ENCODE measurements at regions not wholly inside any gene's neighbourhood (a gene's known extent, or its start where the extent isn't known, plus 50 kb on each side); places are given as distances from the start of the nearest gene placed in this dataset.

GRCh38 chr2:20523799-20524187 is 76.9 kb downstream of the RHOB start:
- no peak for DNase-seq

GRCh38 chr2:20524412-20525040 is 77.7 kb downstream of the RHOB start:
- DNase-seq = peak in 1 of 2 experiments; percentile 26

GRCh38 chr2:20525041-20526035 is 78.5 kb downstream of the RHOB start:
- DNase-seq = no peak

GRCh38 chr2:20526160-20526559 is 79.3 kb downstream of the RHOB start:
- no peak for DNase-seq

GRCh38 chr2:20526708-20527107 is 79.8 kb downstream of the RHOB start:
- DNase-seq = no peak

GRCh38 chr2:20528713-20529112 is 81.8 kb downstream of the RHOB start:
- no peak for DNase-seq

GRCh38 chr2:20530520-20530919 is 83.6 kb downstream of the RHOB start:
- DNase-seq = no peak

GRCh38 chr2:20531633-20532262 is 84.9 kb downstream of the RHOB start:
- no peak for DNase-seq

GRCh38 chr2:20532634-20533437 is 86.0 kb downstream of the RHOB start:
- DNase-seq = no peak

- DNase-seq = no peak
Measured at GRCh38 chr2:20533993-20534622, 87.2 kb downstream of the RHOB start.

- DNase-seq = no peak
Measured at GRCh38 chr2:20534913-20535801, 88.3 kb downstream of the RHOB start.

- DNase-seq = no peak
Measured at GRCh38 chr2:20536619-20537422, 89.9 kb downstream of the RHOB start.

GRCh38 chr2:20537423-20538307 is 90.8 kb downstream of the RHOB start:
- DNase-seq = no peak

- peak; percentile 72 to 89 for DNase-seq
Measured at GRCh38 chr2:20538308-20539132, 91.6 kb downstream of the RHOB start.

GRCh38 chr2:20539133-20539719 is 92.4 kb downstream of the RHOB start:
- no peak for DNase-seq

GRCh38 chr2:20539776-20540586 is 93.1 kb downstream of the RHOB start:
- no peak for DNase-seq

All from NCI-H187 (cell line).